DOHH2 (cell line): ENCODE measurements at regions not wholly inside any gene's neighbourhood (a gene's known extent, or its start where the extent isn't known, plus 50 kb on each side); places are given as distances from the start of the nearest gene placed in this dataset.

Experiments
- H3F3A ChIP-seq: fragments of 200-600 bp; sonication (generic), shearing (Covaris generic); 2 replicates; pipeline ENCODE4 v1.6.0; 2016; ENCODE audit warnings: antibody characterized with exemption, mild to moderate bottlenecking; ENCODE audit not compliant: control insufficient read depth, insufficient read depth
- H3K27ac ChIP-seq: fragments of 200-600 bp; sonication (generic); 2 replicates; pipeline ENCODE4 v1.5.1; 2014; ENCODE audit warnings: low read depth, mild to moderate bottlenecking, low read length, moderate library complexity
- H3K27me3 ChIP-seq: fragments of 200-600 bp; sonication (generic); 2 replicates; pipeline ENCODE4 v1.6.1; 2014; ENCODE audit warnings: mild to moderate bottlenecking, low read length, mixed read lengths; ENCODE audit not compliant: control insufficient read depth
- H3K36me3 ChIP-seq: fragments of 200-600 bp; sonication (generic); 2 replicates; pipeline ENCODE4 v1.6.1; 2014; ENCODE audit warnings: mild to moderate bottlenecking, low read length, moderate library complexity, mixed read lengths; ENCODE audit not compliant: control insufficient read depth
- H3K4me1 ChIP-seq: fragments of 200-600 bp; sonication (generic); 2 replicates; pipeline ENCODE4 v1.6.1; 2014; ENCODE audit warnings: mild to moderate bottlenecking, low read length, mixed read lengths; ENCODE audit not compliant: control insufficient read depth
- H3K4me2 ChIP-seq: fragments of 200-600 bp; sonication (generic); 2 replicates; pipeline ENCODE4 v1.6.0; 2014; ENCODE audit warnings: mild to moderate bottlenecking, low read length, moderate library complexity
- H3K4me3 ChIP-seq: fragments of 200-600 bp; sonication (generic); 2 replicates; pipeline ENCODE4 v1.5.1; 2014; ENCODE audit warnings: mild to moderate bottlenecking, low read length, mixed read lengths
- H3K79me2 ChIP-seq: fragments of 200-600 bp; sonication (generic); 2 replicates; pipeline ENCODE4 v1.6.1; 2014; ENCODE audit warnings: mild to moderate bottlenecking, low read length, mixed read lengths; ENCODE audit not compliant: control insufficient read depth
- H3K9me2 ChIP-seq: fragments of 200-600 bp; sonication (generic); replicated peaks from 2 replicates; pipeline ENCODE4 v1.6.1; 2014; ENCODE audit warnings: mild to moderate bottlenecking, low read length, mixed read lengths; ENCODE audit not compliant: control insufficient read depth
- H3K9me3 ChIP-seq: fragments of 200-600 bp; sonication (generic); 2 replicates; pipeline ENCODE4 v1.6.1; 2014; ENCODE audit warnings: antibody characterized with exemption, low read length, mixed read lengths; ENCODE audit not compliant: control insufficient read depth, insufficient read depth
- H4K20me1 ChIP-seq: fragments of 200-600 bp; sonication (generic); 2 replicates; pipeline ENCODE4 v1.6.0; 2014; ENCODE audit warnings: low read depth, mild to moderate bottlenecking, antibody characterized with exemption, low read length, moderate library complexity; ENCODE audit not compliant: control insufficient read depth, insufficient read depth
- EZH2phosphoT487 ChIP-seq: fragments of 200-600 bp; sonication (generic); IDR thresholded peaks from 2 replicates; pipeline ENCODE4 v1.6.1; 2017; ENCODE audit warnings: borderline replicate concordance, mild to moderate bottlenecking, antibody characterized with exemption, low read length, moderate library complexity, mixed read lengths
- TF ChIP-seq, protein P1 (sequence below): fragments of 200-600 bp; sonication (generic); IDR thresholded peaks from one replicate; pipeline ENCODE4 v1.5.1; 2014; ENCODE audit warnings: antibody characterized with exemption, mild to moderate bottlenecking, low read depth, low read length; ENCODE audit not compliant: poor library complexity, severe bottlenecking

DNA sequence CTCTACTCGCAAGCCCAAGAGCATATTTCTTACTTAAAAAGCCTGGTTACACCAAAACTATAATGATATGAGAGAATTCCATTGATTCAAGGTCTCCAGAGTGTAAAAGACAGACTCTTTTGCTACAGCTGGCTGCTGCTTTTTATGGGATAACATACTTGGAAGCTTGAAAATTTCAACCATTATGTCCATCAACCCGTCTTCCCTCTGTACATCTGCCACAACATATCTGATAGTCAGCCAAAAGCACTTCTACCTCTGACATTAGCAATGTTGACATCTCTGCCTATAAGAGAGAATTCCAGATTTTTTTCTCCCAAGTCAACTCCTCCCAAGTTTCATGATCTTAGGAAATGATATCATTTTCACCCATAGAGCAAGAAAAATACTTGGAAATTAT lies 54.4 kb upstream of the IQCM start:
- TF ChIP-seq, protein P1, sequence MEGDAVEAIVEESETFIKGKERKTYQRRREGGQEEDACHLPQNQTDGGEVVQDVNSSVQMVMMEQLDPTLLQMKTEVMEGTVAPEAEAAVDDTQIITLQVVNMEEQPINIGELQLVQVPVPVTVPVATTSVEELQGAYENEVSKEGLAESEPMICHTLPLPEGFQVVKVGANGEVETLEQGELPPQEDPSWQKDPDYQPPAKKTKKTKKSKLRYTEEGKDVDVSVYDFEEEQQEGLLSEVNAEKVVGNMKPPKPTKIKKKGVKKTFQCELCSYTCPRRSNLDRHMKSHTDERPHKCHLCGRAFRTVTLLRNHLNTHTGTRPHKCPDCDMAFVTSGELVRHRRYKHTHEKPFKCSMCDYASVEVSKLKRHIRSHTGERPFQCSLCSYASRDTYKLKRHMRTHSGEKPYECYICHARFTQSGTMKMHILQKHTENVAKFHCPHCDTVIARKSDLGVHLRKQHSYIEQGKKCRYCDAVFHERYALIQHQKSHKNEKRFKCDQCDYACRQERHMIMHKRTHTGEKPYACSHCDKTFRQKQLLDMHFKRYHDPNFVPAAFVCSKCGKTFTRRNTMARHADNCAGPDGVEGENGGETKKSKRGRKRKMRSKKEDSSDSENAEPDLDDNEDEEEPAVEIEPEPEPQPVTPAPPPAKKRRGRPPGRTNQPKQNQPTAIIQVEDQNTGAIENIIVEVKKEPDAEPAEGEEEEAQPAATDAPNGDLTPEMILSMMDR: no peak
- TF ChIP-seq EZH2phosphoT487: no peak

DNA sequence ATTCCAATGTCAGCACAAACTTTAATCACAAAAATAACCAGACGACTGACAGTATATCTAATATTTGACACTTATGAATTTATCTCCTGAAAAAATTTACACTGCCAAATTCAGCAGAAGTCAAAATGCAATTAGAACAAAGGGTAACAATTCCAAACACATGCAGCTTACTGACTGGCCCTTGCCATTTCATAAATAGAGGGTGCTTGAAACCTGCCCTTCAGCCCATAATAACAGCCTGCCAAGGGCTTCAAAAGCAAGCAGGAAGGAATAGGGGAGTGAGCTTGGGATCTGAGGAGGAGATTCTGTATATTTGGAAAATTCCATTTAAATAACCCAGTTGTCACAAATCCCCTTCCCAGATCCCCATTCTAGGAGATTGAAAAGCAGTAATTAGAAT lies 66.1 kb upstream of the IQCM start:
- H3K27me3 ChIP-seq: no peaks in the 10 kb centered on the region
- no peaks in the 10 kb centered on the region for H3K9me2 ChIP-seq
- no peak overlapping the region for H3K4me2 ChIP-seq
- H3F3A ChIP-seq: no peaks in the 10 kb centered on the region
- no peaks in the 10 kb centered on the region for H3K9me3 ChIP-seq
- no peak for TF ChIP-seq EZH2phosphoT487
- TF ChIP-seq, protein P1: no peak
- H3K79me2 ChIP-seq: no peaks in the 10 kb centered on the region
- no peak overlapping the region for H3K27ac ChIP-seq
- no peaks in the 10 kb centered on the region for H3K36me3 ChIP-seq
- H3K4me3 ChIP-seq: no peak overlapping the region
- no peaks in the 10 kb centered on the region for H4K20me1 ChIP-seq
- no peaks in the 10 kb centered on the region for H3K4me1 ChIP-seq

More for the DNA sequence above, 54.4 kb upstream of the IQCM start:
- Histone ChIP-seq H3K4me1 (no peaks in the 10 kb centered on the region), H4K20me1 (no peaks in the 10 kb centered on the region), H3K9me2 (no peaks in the 10 kb centered on the region), H3K4me3 (no peak overlapping the region), H3K27ac (no peak overlapping the region), H3F3A (no peaks in the 10 kb centered on the region), H3K27me3 (no peaks in the 10 kb centered on the region), H3K79me2 (no peaks in the 10 kb centered on the region), H3K9me3 (no peaks in the 10 kb centered on the region; the same call in 1 of the 2 replicates), H3K36me3 (no peaks in the 10 kb centered on the region), H3K4me2 (no peak overlapping the region)

DNA sequence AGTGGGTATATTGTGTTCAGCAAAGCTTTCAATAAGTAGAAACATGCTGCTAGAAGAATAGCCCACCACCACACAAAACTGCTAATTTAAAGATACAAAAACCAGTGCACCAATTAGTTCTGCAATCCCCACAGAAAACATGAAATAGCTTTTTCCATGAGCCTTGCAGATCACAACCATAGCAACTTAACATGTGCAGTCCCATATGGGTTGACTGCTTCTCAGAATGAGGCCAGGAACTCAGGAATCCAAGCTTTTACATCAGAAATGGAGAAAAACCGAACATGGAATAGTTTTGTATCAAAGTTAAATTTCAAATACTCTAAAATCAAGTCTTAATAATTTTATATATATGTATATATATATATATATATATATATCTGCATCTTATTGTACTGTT lies 66.6 kb upstream of the IQCM start:
- H3K36me3 ChIP-seq: no peaks in the 10 kb centered on the region
- no peaks in the 10 kb centered on the region for H3K27me3 ChIP-seq
- H3K4me2 ChIP-seq: no peak overlapping the region
- H3K79me2 ChIP-seq: no peaks in the 10 kb centered on the region
- H3K4me3 ChIP-seq: no peak overlapping the region
- H3K9me3 ChIP-seq: no peaks in the 10 kb centered on the region
- H3K4me1 ChIP-seq: no peaks in the 10 kb centered on the region
- no peaks in the 10 kb centered on the region for H3F3A ChIP-seq
- H3K9me2 ChIP-seq: no peaks in the 10 kb centered on the region
- no peaks in the 10 kb centered on the region for H4K20me1 ChIP-seq
- no peak for TF ChIP-seq EZH2phosphoT487
- TF ChIP-seq, protein P1: no peak
- no peak overlapping the region for H3K27ac ChIP-seq

DNA sequence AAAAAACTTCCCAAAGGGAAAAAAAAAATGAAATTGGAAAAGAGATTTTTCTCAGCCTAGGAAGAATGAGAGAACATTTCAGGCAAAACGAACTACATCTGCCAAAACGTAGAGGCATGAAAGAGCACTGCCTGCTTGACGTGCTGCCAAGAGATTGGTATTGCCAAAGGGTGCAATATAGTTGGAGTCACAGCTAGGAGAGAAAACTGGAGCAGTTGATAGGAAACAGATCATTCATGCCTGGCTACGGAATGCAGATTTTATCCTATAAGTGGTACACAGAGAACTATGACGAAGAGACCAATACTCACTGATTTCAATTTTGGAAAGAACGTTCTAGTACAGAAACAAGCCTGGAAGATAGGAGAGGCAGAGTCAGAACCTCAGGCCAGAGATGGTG lies 68.4 kb upstream of the IQCM start:
- Histone ChIP-seq H3F3A (no peaks in the 10 kb centered on the region), H3K4me2 (no peak overlapping the region), H3K27ac (no peak overlapping the region), H3K4me1 (no peaks in the 10 kb centered on the region), H3K9me2 (no peaks in the 10 kb centered on the region), H3K79me2 (no peaks in the 10 kb centered on the region), H3K4me3 (no peak overlapping the region), H3K36me3 (no peaks in the 10 kb centered on the region), H3K9me3 (no peaks in the 10 kb centered on the region), H3K27me3 (no peaks in the 10 kb centered on the region), H4K20me1 (no peaks in the 10 kb centered on the region)
- TF ChIP-seq, protein P1: no peak
- TF ChIP-seq EZH2phosphoT487: no peak
